H1 (cell line): ENCODE measurements at regions not wholly inside any gene's neighbourhood (a gene's known extent, or its start where the extent isn't known, plus 50 kb on each side); places are given as distances from the start of the nearest gene placed in this dataset.

Experiments used
- CTCF ChIA-PET: fragments of 300-600 bp; sonication (Branson Sonifier 250); formaldehyde crosslinking; loops from one replicate; lab custom pipeline; 2021; ENCODE audit not compliant: partially characterized antibody; lab: Charles Lee
- POLR2A ChIA-PET: fragments of 300-600 bp; sonication (Branson Sonifier 250); formaldehyde crosslinking; loops from one replicate; lab custom pipeline; 2021; ENCODE audit warnings: inconsistent platforms; ENCODE audit not compliant: partially characterized antibody; lab: Charles Lee
- DNase-seq, 2 experiments: peaks; one replicate each; pipeline versions ENCODE4 v3.0.0 to v3.0.0-alpha.2; 2010 to 2022; ENCODE audit warnings: low spot score in 2 of 2, low read depth in 1 of 2, mixed read lengths in 1 of 2
- FAIRE-seq: peaks from 2 replicates; lab custom pipeline; 2011; peaks lifted over from hg19 to GRCh38; lab: Jason Lieb, UNC
- H2AFZ ChIP-seq: 2 replicates; pipeline ENCODE4 v1.8.1; 2012; ENCODE audit warnings: low read length, inconsistent platforms
- H2AK5ac ChIP-seq: 2 replicates; pipeline ENCODE4 v1.6.1; 2013; ENCODE audit warnings: low read depth, low read length
- H2BK120ac ChIP-seq: replicated peaks from 2 replicates; pipeline ENCODE3; 2013; ENCODE audit warnings: low read depth, low read length, inconsistent platforms
- H2BK12ac ChIP-seq: 2 replicates; pipeline ENCODE4 v1.6.1; 2013; ENCODE audit warnings: low read depth, low read length
- H2BK15ac ChIP-seq: 2 replicates; pipeline ENCODE4 v1.6.1; 2013; ENCODE audit warnings: low read length
- H2BK20ac ChIP-seq: 2 replicates; pipeline ENCODE4 v1.6.1; 2013; ENCODE audit warnings: low read length
- H2BK5ac ChIP-seq: 2 replicates; pipeline ENCODE4 v1.6.1; 2013; ENCODE audit warnings: low read depth, low read length
- H3K14ac ChIP-seq: 2 replicates; pipeline ENCODE4 v1.6.1; 2013; ENCODE audit warnings: inconsistent platforms; ENCODE audit not compliant: insufficient read length
- H3K18ac ChIP-seq: 2 replicates; pipeline ENCODE4 v1.6.1; 2013; ENCODE audit warnings: low read length; ENCODE audit errors: extremely low read depth
- H3K23ac ChIP-seq: 2 replicates; pipeline ENCODE4 v1.6.1; 2013; ENCODE audit warnings: inconsistent platforms; ENCODE audit not compliant: insufficient read length
- H3K23me2 ChIP-seq: 2 replicates; pipeline ENCODE4 v1.6.1; 2013; ENCODE audit warnings: low read depth, low read length
- H3K27ac ChIP-seq: 2 replicates; pipeline ENCODE4 v1.6.1; 2011; ENCODE audit warnings: low read depth, low read length, inconsistent platforms
- H3K27me3 ChIP-seq, 4 experiments: replicated peaks in 1 of 4; 1 replicate in 1 of 4; 2 replicates in 3 of 4; pipeline versions ENCODE4 v1.6.1 to v1.8.1; 2011 to 2013; ENCODE audit warnings: low read length in 3 of 4, mild to moderate bottlenecking in 3 of 4, inconsistent platforms in 2 of 4, mixed read lengths in 2 of 4, moderate library complexity in 1 of 4; ENCODE audit not compliant: control insufficient read depth in 3 of 4, insufficient read depth in 3 of 4; ENCODE audit errors: extremely low read depth in 1 of 4
- H3K36me3 ChIP-seq, 4 experiments: 2 replicates each; pipeline versions ENCODE4 v1.6.1 to v1.8.1; 2011 to 2013; ENCODE audit warnings: mild to moderate bottlenecking in 4 of 4, low read length in 3 of 4, moderate library complexity in 2 of 4, control low read depth in 1 of 4, inconsistent platforms in 1 of 4; ENCODE audit not compliant: insufficient read depth in 4 of 4, control insufficient read depth in 2 of 4
- H3K4ac ChIP-seq: replicated peaks from 2 replicates; pipeline ENCODE3; 2013; ENCODE audit warnings: low read length, low read depth, mixed read lengths, inconsistent platforms; ENCODE audit not compliant: insufficient read length
- H3K4me1 ChIP-seq, 4 experiments: replicated peaks in 1 of 4; 1 replicate in 1 of 4; 2 replicates in 3 of 4; pipeline versions ENCODE4 v1.6.1 to v1.8.1; 2011 to 2013; ENCODE audit warnings: low read length in 3 of 4, inconsistent platforms in 2 of 4, mixed read lengths in 1 of 4; ENCODE audit not compliant: insufficient read depth in 4 of 4, control insufficient read depth in 3 of 4
- H3K4me2 ChIP-seq, 2 experiments: 2 replicates each; pipeline versions ENCODE4 v1.6.1 to v1.8.1; 2011 to 2013; ENCODE audit warnings: low read depth in 2 of 2, low read length in 2 of 2, control low read depth in 1 of 2, inconsistent platforms in 1 of 2, mild to moderate bottlenecking in 1 of 2; ENCODE audit not compliant: insufficient read depth in 1 of 2
- H3K4me3 ChIP-seq, 4 experiments: fragments of 200-600, 300-600 bp in 1 of 4; sonication (generic), shearing (Covaris generic), sonication (Bioruptor Twin) in 1 of 4; 2 replicates each; pipeline versions ENCODE4 v1.5.1 to v1.8.1; 2011 to 2016; ENCODE audit warnings: low read length in 4 of 4, low read depth in 3 of 4, control low read depth in 2 of 4, inconsistent platforms in 2 of 4, mild to moderate bottlenecking in 2 of 4, mixed read lengths in 1 of 4, moderate library complexity in 1 of 4; ENCODE audit not compliant: insufficient read depth in 2 of 4; ENCODE audit errors: extremely low read depth in 1 of 4
- H3K56ac ChIP-seq: replicated peaks from 2 replicates; pipeline ENCODE3; 2013; ENCODE audit warnings: low read depth, mild to moderate bottlenecking, mixed read lengths, low read length, inconsistent platforms; ENCODE audit not compliant: insufficient read length
- H3K79me1 ChIP-seq: 2 replicates; pipeline ENCODE4 v1.6.1; 2013; ENCODE audit warnings: low read depth, low read length, control low read depth
- H3K79me2 ChIP-seq, 2 experiments: 2 replicates each; pipeline versions ENCODE4 v1.6.1 to v1.8.1; 2012 to 2013; ENCODE audit warnings: low read length in 2 of 2, mild to moderate bottlenecking in 2 of 2, inconsistent platforms in 1 of 2; ENCODE audit not compliant: insufficient read depth in 2 of 2, control insufficient read depth in 1 of 2
- H3K9ac ChIP-seq, 4 experiments: replicated peaks in 1 of 4; 1 replicate in 1 of 4; 2 replicates in 3 of 4; pipeline versions ENCODE4 v1.6.1 to v1.8.1; 2011 to 2013; ENCODE audit warnings: low read depth in 3 of 4, low read length in 3 of 4, control low read depth in 2 of 4, mild to moderate bottlenecking in 2 of 4, moderate library complexity in 2 of 4, inconsistent platforms in 1 of 4; ENCODE audit errors: extremely low read depth in 1 of 4
- H3K9me3 ChIP-seq, 2 experiments: 2 replicates each; pipeline versions ENCODE4 v1.6.1 to v1.8.1; 2012 to 2013; ENCODE audit warnings: mild to moderate bottlenecking in 2 of 2, moderate library complexity in 2 of 2, control low read depth in 1 of 2, inconsistent platforms in 1 of 2, low read depth in 1 of 2, low read length in 1 of 2, mixed read lengths in 1 of 2; ENCODE audit not compliant: insufficient read depth in 2 of 2
- H4K20me1 ChIP-seq, 2 experiments: replicated peaks in 1 of 2; 2 replicates each; pipeline versions ENCODE3 to v1.8.1; 2011 to 2013; ENCODE audit warnings: inconsistent platforms in 2 of 2, low read length in 2 of 2, mild to moderate bottlenecking in 1 of 2; ENCODE audit not compliant: insufficient read depth in 2 of 2, control insufficient read depth in 1 of 2
- H4K5ac ChIP-seq: 2 replicates; pipeline ENCODE4 v1.6.1; 2013; ENCODE audit warnings: low read length, low read depth, mixed read lengths, inconsistent platforms; ENCODE audit not compliant: insufficient read length
- H4K8ac ChIP-seq: 2 replicates; pipeline ENCODE4 v1.8.0; 2013; ENCODE audit warnings: mild to moderate bottlenecking, moderate library complexity, low read length, inconsistent platforms; ENCODE audit not compliant: insufficient read depth; ENCODE audit errors: extremely low read depth
- H4K91ac ChIP-seq: replicated peaks from 2 replicates; pipeline ENCODE3; 2013; ENCODE audit warnings: low read length, mixed read lengths, inconsistent platforms; ENCODE audit not compliant: insufficient read length
- BCL11A ChIP-seq, 2 experiments: IDR thresholded peaks; one replicate each; pipeline ENCODE4 v1.6.1; 2011; ENCODE audit warnings: low read depth in 2 of 2, low read length in 2 of 2, mild to moderate bottlenecking in 2 of 2
- CTBP2 ChIP-seq: IDR thresholded peaks from 2 replicates; pipeline ENCODE4 v1.7.0; 2011; ENCODE audit warnings: borderline replicate concordance, mild to moderate bottlenecking, moderate library complexity, mixed read lengths, low read length; ENCODE audit not compliant: insufficient read depth, insufficient read length
- GABPA ChIP-seq: IDR thresholded peaks from 2 replicates; pipeline ENCODE4 v1.6.1; 2011; ENCODE audit warnings: mild to moderate bottlenecking, low read length, moderate library complexity, borderline replicate concordance; ENCODE audit not compliant: insufficient read depth
- MAFK ChIP-seq: IDR thresholded peaks from 2 replicates; pipeline ENCODE4 v1.6.1; 2012; ENCODE audit warnings: low read depth, mild to moderate bottlenecking, improper control_type of control experiment, low read length
- WGBS, 2 experiments: shearing (Covaris generic) in 1 of 2; methylation state at CpG; one replicate each; pipeline versions ENCODE4 v1.1.6 to v1.1.7; 2013 to 2015; ENCODE audit warnings: low lambda C conversion rate in 2 of 2, mixed read lengths in 2 of 2, inconsistent platforms in 1 of 2, low coverage in 1 of 2, missing lambda C conversion rate in 1 of 2; ENCODE audit not compliant: insufficient replicate concordance in 2 of 2, insufficient coverage in 1 of 2, insufficient read length in 1 of 2; ENCODE audit errors: extremely low coverage in 1 of 2, missing lambda C conversion rate in 1 of 2; 5-methylcytosine and 5-hydroxymethylcytosine counted together

GRCh38 chr5:175386526-175386925, 57.5 kb downstream of the DRD1 start:
- H2BK5ac ChIP-seq = no peak overlapping the region
- no peaks in the 10 kb centered on the region for H4K20me1 ChIP-seq
- 78% methylated on average over 2 of the region's 2 CpGs; no CpG with 5 or more reads in 1 of the 2 experiments for WGBS, 2 experiments
- no peaks in the 10 kb centered on the region for H3K27me3 ChIP-seq
- H3K9me3 ChIP-seq = no peaks in the 10 kb centered on the region
- POLR2A ChIA-PET = no interaction called here
- no peak overlapping the region for H2AK5ac ChIP-seq
- H3K4me1 ChIP-seq = peaks cover 0 to 3% (median 3%) of the 10 kb centered on the region in 4 experiments; a peak in 3 of 7 replicates
- no peak overlapping the region for H3K27ac ChIP-seq
- H4K5ac ChIP-seq = no peak overlapping the region
- no peak overlapping the region for H2BK120ac ChIP-seq
- H3K18ac ChIP-seq = no peak overlapping the region
- no peak overlapping the region for H3K14ac ChIP-seq
- no peaks in the 10 kb centered on the region for H3K23me2 ChIP-seq
- H3K79me1 ChIP-seq = no peaks in the 10 kb centered on the region
- TF ChIP-seq GABPA (no peak), BCL11A (IDR thresholded peaks at IDR 0.05; ENCODE audit: low read depth in 2 of 2, low read length in 2 of 2) (no peak), MAFK (no peak), CTBP2 (no peak)
- H3K56ac ChIP-seq = no peak overlapping the region
- DNase-seq = no peak
- CTCF ChIA-PET = no interaction called here
- H3K4ac ChIP-seq = no peak overlapping the region
- no peak overlapping the region for H2BK20ac ChIP-seq
- no peak overlapping the region for H2BK12ac ChIP-seq
- FAIRE-seq = no peak
- no peak overlapping the region for H2BK15ac ChIP-seq
- H3K4me2 ChIP-seq = no peak overlapping the region
- H3K36me3 ChIP-seq = no peaks in the 10 kb centered on the region
- no peak overlapping the region for H4K8ac ChIP-seq
- no peak overlapping the region for H2AFZ ChIP-seq
- H3K9ac ChIP-seq = no peak overlapping the region
- no peak overlapping the region for H4K91ac ChIP-seq
- no peak overlapping the region for H3K23ac ChIP-seq
- H3K79me2 ChIP-seq = no peaks in the 10 kb centered on the region
- H3K4me3 ChIP-seq = no peak overlapping the region
